Right atrium auricular region (tissue), 2 donors: ENCODE measurements at regions not wholly inside any gene's neighbourhood (a gene's known extent, or its start where the extent isn't known, plus 50 kb on each side); places are given as distances from the start of the nearest gene placed in this dataset.

ENCODE experiments used
- DNase-seq: peaks from one replicate; pipeline ENCODE4 v3.0.0-alpha.2; 2019; ENCODE audit warnings: low spot score
- H3K27ac ChIP-seq, 2 donors: fragments of 200-600 bp; sonication (generic); 1 replicate in 1 of 2; 2 replicates in 1 of 2; pipeline ENCODE4 v1.5.1; 2016 to 2019
- H3K27me3 ChIP-seq, 2 donors: fragments of 200-600 bp; sonication (generic); one replicate each; pipeline versions ENCODE4 v1.5.1 to v1.6.0; 2017 to 2019
- H3K36me3 ChIP-seq: fragments of 200-600 bp; sonication (generic); one replicate; pipeline ENCODE4 v1.5.1; 2016
- H3K4me1 ChIP-seq, 2 donors: fragments of 200-600 bp; sonication (generic); one replicate each; pipeline versions ENCODE4 v1.5.1 to v1.6.0; 2017 to 2019
- H3K4me3 ChIP-seq, 2 donors: fragments of 200-600 bp; sonication (generic); 1 replicate in 1 of 2; 2 replicates in 1 of 2; pipeline ENCODE4 v1.5.1; 2017 to 2019; ENCODE audit warnings: mild to moderate bottlenecking in 1 of 2, moderate library complexity in 1 of 2
- H3K9me3 ChIP-seq, 2 donors: fragments of 200-600 bp; sonication (generic); one replicate each; pipeline ENCODE4 v1.5.1; 2019
- TF ChIP-seq, protein P1 (sequence below), 2 donors: fragments of 200-600 bp; sonication (generic); IDR thresholded peaks; one replicate each; pipeline ENCODE4 v1.5.1; 2019; ENCODE audit warnings: antibody characterized with exemption in 2 of 2

- TF ChIP-seq, protein P1, sequence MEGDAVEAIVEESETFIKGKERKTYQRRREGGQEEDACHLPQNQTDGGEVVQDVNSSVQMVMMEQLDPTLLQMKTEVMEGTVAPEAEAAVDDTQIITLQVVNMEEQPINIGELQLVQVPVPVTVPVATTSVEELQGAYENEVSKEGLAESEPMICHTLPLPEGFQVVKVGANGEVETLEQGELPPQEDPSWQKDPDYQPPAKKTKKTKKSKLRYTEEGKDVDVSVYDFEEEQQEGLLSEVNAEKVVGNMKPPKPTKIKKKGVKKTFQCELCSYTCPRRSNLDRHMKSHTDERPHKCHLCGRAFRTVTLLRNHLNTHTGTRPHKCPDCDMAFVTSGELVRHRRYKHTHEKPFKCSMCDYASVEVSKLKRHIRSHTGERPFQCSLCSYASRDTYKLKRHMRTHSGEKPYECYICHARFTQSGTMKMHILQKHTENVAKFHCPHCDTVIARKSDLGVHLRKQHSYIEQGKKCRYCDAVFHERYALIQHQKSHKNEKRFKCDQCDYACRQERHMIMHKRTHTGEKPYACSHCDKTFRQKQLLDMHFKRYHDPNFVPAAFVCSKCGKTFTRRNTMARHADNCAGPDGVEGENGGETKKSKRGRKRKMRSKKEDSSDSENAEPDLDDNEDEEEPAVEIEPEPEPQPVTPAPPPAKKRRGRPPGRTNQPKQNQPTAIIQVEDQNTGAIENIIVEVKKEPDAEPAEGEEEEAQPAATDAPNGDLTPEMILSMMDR (IDR thresholded peaks at IDR 0.05): no peak
- DNase-seq: no peak
- no peak overlapping the region for H3K4me3 ChIP-seq
Measured at GRCh38 chr10:118483496-118483895, 112.0 kb downstream of the PRLHR start.

DNA sequence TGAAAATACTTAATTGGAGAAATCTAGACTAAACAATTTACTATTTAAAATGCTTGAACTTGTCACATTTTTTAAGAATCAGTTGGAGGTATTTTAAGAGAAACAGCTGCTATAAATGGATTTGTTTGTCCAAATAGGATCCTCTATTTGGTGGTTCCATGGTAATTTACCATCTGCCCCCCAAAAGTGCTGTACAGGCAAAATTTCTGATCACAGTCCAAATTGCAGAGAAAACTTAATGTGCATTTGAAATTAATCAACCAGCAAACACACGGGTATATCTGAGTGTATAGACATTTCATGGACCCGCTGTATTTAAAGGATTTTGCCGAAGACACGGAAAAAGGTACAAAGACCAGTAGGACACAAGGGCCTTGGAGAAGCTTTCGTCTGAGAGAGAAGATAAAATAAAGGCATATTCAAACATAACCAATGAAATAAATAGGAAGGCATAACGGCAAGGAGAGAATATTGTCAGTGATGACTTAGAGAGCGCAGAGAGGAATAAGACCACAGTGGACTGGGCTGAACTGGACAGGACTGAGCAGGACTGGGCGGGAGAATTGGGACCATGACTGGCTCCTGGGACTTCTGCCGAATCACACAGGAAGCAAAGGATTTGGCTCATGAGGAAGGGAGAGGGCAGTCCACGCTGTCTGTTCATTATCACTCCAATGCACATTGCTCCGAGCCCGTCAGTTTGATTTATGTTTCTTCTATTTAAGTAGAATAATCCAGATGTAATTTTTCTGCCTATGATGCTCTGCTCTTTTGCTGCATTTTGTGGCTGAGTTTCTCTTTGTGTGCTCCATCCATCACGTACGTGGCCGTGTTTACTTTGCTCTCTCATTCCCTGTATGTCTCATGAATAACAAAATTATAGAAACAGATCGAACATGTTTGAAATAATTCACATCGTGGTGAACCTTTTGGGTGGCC, 112.8 kb downstream of the PRLHR start:
- Histone ChIP-seq H3K27me3 (no peaks in the 10 kb centered on the region), H3K4me3 (no peak overlapping the region), H3K9me3 (no peaks in the 10 kb centered on the region), H3K36me3 (no peaks in the 10 kb centered on the region), H3K4me1 (no peaks in the 10 kb centered on the region), H3K27ac (no peak overlapping the region)
- DNase-seq: no peak
- TF ChIP-seq, protein P1 (IDR thresholded peaks at IDR 0.05): no peak

More at GRCh38 chr10:118483496-118483895, 112.0 kb downstream of the PRLHR start:
- Histone ChIP-seq H3K27me3 (no peaks in the 10 kb centered on the region), H3K4me1 (no peaks in the 10 kb centered on the region), H3K36me3 (no peaks in the 10 kb centered on the region), H3K9me3 (no peaks in the 10 kb centered on the region), H3K27ac (no peak overlapping the region)

GRCh38 chr10:118481871-118482270, 113.6 kb downstream of the PRLHR start:
- Histone ChIP-seq H3K36me3 (no peaks in the 10 kb centered on the region), H3K4me3 (no peak overlapping the region), H3K4me1 (no peaks in the 10 kb centered on the region), H3K9me3 (no peaks in the 10 kb centered on the region), H3K27ac (no peak overlapping the region), H3K27me3 (no peaks in the 10 kb centered on the region)
- TF ChIP-seq, protein P1 (IDR thresholded peaks at IDR 0.05): no peak
- no peak for DNase-seq

DNA sequence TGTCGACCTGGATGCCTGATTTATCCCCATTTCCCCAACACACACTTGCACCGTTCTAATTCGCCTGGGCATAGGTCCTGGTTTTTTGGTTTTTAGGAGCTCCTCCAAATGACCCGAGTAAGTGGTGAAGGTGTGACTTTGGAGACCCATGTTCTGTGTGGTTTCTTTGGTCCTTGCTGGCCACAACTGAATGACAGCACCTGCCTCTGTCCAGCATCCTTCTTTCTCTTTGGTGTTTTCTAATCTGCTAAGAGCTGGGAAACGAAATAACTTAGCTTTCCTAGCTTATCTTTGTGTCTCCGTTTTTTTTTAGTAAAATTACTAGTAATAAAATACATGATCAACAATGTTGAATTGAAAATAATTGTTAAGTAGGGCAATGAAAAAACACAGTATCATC, 120.2 kb downstream of the PRLHR start:
- TF ChIP-seq, protein P1 (IDR thresholded peaks at IDR 0.05): no peak
- H3K4me1 ChIP-seq: no peaks in the 10 kb centered on the region
- no peaks in the 10 kb centered on the region for H3K27me3 ChIP-seq
- no peaks in the 10 kb centered on the region for H3K9me3 ChIP-seq
- no peak overlapping the region for H3K27ac ChIP-seq
- no peak overlapping the region for H3K4me3 ChIP-seq
- DNase-seq: no peak
- no peaks in the 10 kb centered on the region for H3K36me3 ChIP-seq

- H3K4me1 ChIP-seq: no peaks in the 10 kb centered on the region
- no peak overlapping the region for H3K27ac ChIP-seq
- no peaks in the 10 kb centered on the region for H3K27me3 ChIP-seq
- no peak for DNase-seq
- no peaks in the 10 kb centered on the region for H3K9me3 ChIP-seq
- no peak overlapping the region for H3K4me3 ChIP-seq
- H3K36me3 ChIP-seq: no peaks in the 10 kb centered on the region
- TF ChIP-seq, protein P1 (IDR thresholded peaks at IDR 0.05): no peak
Measured at GRCh38 chr10:118474111-118474510, 121.3 kb downstream of the PRLHR start.
